ENCODE measurements at regions not wholly inside any gene's neighbourhood (a gene's known extent, or its start where the extent isn't known, plus 50 kb on each side); places are given as distances from the start of the nearest gene placed in this dataset.
"Not testable (repeated sequence)": the region's sequence is repeated elsewhere in the genome, so short reads cannot be mapped to it uniquely, and the experiment has no call there.

GRCh38 chr6:8846680-8847079 lies 411.3 kb upstream of the SLC35B3 start:
- not testable (repeated sequence) for DNase-seq (ENCODE audit: low read depth, low spot score)

- DNase-seq (ENCODE audit: low read depth, low spot score), result no peak
These were observed 410.3 kb upstream of the SLC35B3 start for GRCh38 chr6:8845690-8846089.

GRCh38 chr6:8844968-8845367 lies 409.6 kb upstream of the SLC35B3 start:
- no peak for DNase-seq (ENCODE audit: low read depth, low spot score)

- DNase-seq (ENCODE audit: low read depth, low spot score), result no peak
These were observed 404.3 kb upstream of the SLC35B3 start for GRCh38 chr6:8839626-8840025.

GRCh38 chr6:8837343-8837742 lies 402.0 kb upstream of the SLC35B3 start:
- DNase-seq (ENCODE audit: low read depth, low spot score), result no peak

GRCh38 chr6:8832695-8833094 lies 397.4 kb upstream of the SLC35B3 start:
- not testable (repeated sequence) for DNase-seq (ENCODE audit: low read depth, low spot score)

GRCh38 chr6:8831366-8832152 lies 396.2 kb upstream of the SLC35B3 start:
- no peak for DNase-seq (ENCODE audit: low read depth, low spot score)

- DNase-seq (ENCODE audit: low read depth, low spot score), result no peak
These were observed 395.4 kb upstream of the SLC35B3 start for GRCh38 chr6:8830794-8831193.

- no peak for DNase-seq (ENCODE audit: low read depth, low spot score)
These were observed 394.5 kb upstream of the SLC35B3 start for GRCh38 chr6:8829796-8830195.

GRCh38 chr6:8829296-8829695 lies 394.0 kb upstream of the SLC35B3 start:
- no peak for DNase-seq (ENCODE audit: low read depth, low spot score)

- DNase-seq (ENCODE audit: low read depth, low spot score), result no peak
These were observed 393.0 kb upstream of the SLC35B3 start for GRCh38 chr6:8828376-8828775.

GRCh38 chr6:8825726-8826125 lies 390.4 kb upstream of the SLC35B3 start:
- no peak for DNase-seq (ENCODE audit: low read depth, low spot score)

- DNase-seq (ENCODE audit: low read depth, low spot score), result no peak
These were observed 386.6 kb upstream of the SLC35B3 start for GRCh38 chr6:8821981-8822381.

GRCh38 chr6:8820313-8820712 lies 385.0 kb upstream of the SLC35B3 start:
- no peak for DNase-seq (ENCODE audit: low read depth, low spot score)

- no peak for DNase-seq (ENCODE audit: low read depth, low spot score)
These were observed 384.1 kb upstream of the SLC35B3 start for GRCh38 chr6:8819446-8819845.

GRCh38 chr6:8814440-8815000 lies 379.2 kb upstream of the SLC35B3 start:
- no peak for DNase-seq (ENCODE audit: low read depth, low spot score)

- DNase-seq (ENCODE audit: low read depth, low spot score), result no peak
These were observed 375.0 kb upstream of the SLC35B3 start for GRCh38 chr6:8810325-8810724.

- no peak for DNase-seq (ENCODE audit: low read depth, low spot score)
These were observed 374.3 kb upstream of the SLC35B3 start for GRCh38 chr6:8809662-8810061.

GRCh38 chr6:8803181-8803760 lies 367.9 kb upstream of the SLC35B3 start:
- no peak for DNase-seq (ENCODE audit: low read depth, low spot score)

GRCh38 chr6:8802397-8802796 lies 367.1 kb upstream of the SLC35B3 start:
- DNase-seq (ENCODE audit: low read depth, low spot score), result not testable (repeated sequence)

- DNase-seq (ENCODE audit: low read depth, low spot score), result no peak
These were observed 359.1 kb upstream of the SLC35B3 start for GRCh38 chr6:8794420-8794819.

GRCh38 chr6:8789878-8790277 lies 354.5 kb upstream of the SLC35B3 start:
- no peak for DNase-seq (ENCODE audit: low read depth, low spot score)

- no peak for DNase-seq (ENCODE audit: low read depth, low spot score)
These were observed 349.9 kb upstream of the SLC35B3 start for GRCh38 chr6:8785223-8785622.
